Chondrocyte (in vitro differentiated cells): ENCODE measurements at regions not wholly inside any gene's neighbourhood (a gene's known extent, or its start where the extent isn't known, plus 50 kb on each side); places are given as distances from the start of the nearest gene placed in this dataset.

ENCODE experiments used
- DNase-seq: peaks from one replicate; pipeline ENCODE4 v3.0.0; 2021; ENCODE audit warnings: mixed read lengths, low spot score
- H3K27ac Mint-ChIP-seq: one replicate; pipeline ENCODE4 v1.8.0; 2021; ENCODE audit warnings: mild to moderate bottlenecking, moderate library complexity, mixed read lengths; ENCODE audit not compliant: unreplicated experiment
- H3K27me3 Mint-ChIP-seq: 2 replicates; pipeline ENCODE4 v1.8.0; 2021; ENCODE audit warnings: low read depth, mixed read lengths
- H3K36me3 Mint-ChIP-seq: 2 replicates; pipeline ENCODE4 v1.8.0; 2021; ENCODE audit warnings: low read depth, mixed read lengths
- H3K4me1 Mint-ChIP-seq: 2 replicates; pipeline ENCODE4 v1.8.0; 2021; ENCODE audit warnings: low read depth, mild to moderate bottlenecking, mixed read lengths
- H3K4me3 Mint-ChIP-seq: one replicate; pipeline ENCODE4 v1.8.0; 2021; ENCODE audit warnings: mild to moderate bottlenecking, moderate library complexity, mixed read lengths; ENCODE audit not compliant: unreplicated experiment
- H3K9me3 Mint-ChIP-seq: 2 replicates; pipeline ENCODE4 v1.8.0; 2021; ENCODE audit warnings: low read depth, mixed read lengths
- CTCF ChIP-seq: fragments of 200-600 bp; sonication (generic); IDR thresholded peaks from 2 replicates; pipeline ENCODE4 v1.5.0; 2021; ENCODE audit warnings: antibody characterized with exemption, mild to moderate bottlenecking, moderate library complexity

GRCh38 chr13:76351541-76352229 is 534.5 kb downstream of the KCTD12 start:
- Mint-ChIP-seq H3K4me1 (peaks cover 23% of the 10 kb centered on the region), H3K4me3 (no peak overlapping the region), H3K36me3 (no peaks in the 10 kb centered on the region), H3K27me3 (peaks cover 8% of the 10 kb centered on the region), H3K9me3 (no peaks in the 10 kb centered on the region), H3K27ac (no peak overlapping the region)
- DNase-seq, result no peak
- no peak for TF ChIP-seq CTCF

DNA sequence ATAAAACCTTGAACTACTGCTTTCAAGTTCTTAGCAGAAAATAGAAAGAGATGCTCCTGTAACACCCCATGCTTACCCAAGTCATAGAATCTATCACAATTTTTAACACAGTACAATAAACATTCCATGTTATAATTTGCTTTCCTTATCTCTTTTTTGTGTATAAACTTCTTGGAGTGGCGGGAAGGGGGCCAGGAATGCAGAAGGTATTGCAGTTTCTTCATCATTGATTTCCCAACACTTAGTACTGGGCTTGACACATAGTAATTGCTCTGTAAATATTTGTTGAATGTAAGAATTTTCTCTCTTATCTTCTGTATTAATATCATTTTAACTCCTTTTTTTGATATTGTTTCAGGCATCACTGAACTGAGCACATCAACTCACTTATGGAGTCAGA is 535.8 kb downstream of the KCTD12 start:
- Mint-ChIP-seq H3K27ac (no peak overlapping the region), H3K36me3 (peaks cover under 1% of the 10 kb centered on the region), H3K4me3 (no peak overlapping the region), H3K9me3 (peaks cover under 1% of the 10 kb centered on the region), H3K27me3 (peaks cover 9% of the 10 kb centered on the region), H3K4me1 (peaks cover 23% of the 10 kb centered on the region)
- TF ChIP-seq CTCF, result no peak
- DNase-seq, result no peak

DNA sequence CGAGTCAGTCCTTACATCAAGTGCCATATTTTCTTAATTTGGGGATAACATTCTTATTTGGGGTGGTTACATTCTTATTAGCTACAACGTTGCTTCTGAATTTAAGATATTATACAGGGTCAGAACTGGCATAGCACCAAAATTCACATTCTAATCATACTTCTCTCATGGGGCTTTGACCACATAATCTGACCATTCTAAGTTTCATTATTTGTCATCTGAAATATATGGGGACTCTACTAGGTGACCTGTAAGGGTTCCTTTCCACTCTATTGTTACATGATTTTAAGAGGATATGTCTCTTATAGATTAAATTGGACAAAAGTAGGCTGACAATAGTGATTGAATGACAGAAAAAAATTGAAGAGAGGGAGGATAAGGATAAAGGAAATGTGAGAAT is 536.5 kb downstream of the KCTD12 start:
- Mint-ChIP-seq H3K27me3 (peaks cover 12% of the 10 kb centered on the region), H3K36me3 (peaks cover 4% of the 10 kb centered on the region), H3K9me3 (peaks cover 5% of the 10 kb centered on the region), H3K4me3 (no peak overlapping the region), H3K4me1 (peaks cover 23% of the 10 kb centered on the region), H3K27ac (no peak overlapping the region)
- no peak for TF ChIP-seq CTCF
- no peak for DNase-seq

DNA sequence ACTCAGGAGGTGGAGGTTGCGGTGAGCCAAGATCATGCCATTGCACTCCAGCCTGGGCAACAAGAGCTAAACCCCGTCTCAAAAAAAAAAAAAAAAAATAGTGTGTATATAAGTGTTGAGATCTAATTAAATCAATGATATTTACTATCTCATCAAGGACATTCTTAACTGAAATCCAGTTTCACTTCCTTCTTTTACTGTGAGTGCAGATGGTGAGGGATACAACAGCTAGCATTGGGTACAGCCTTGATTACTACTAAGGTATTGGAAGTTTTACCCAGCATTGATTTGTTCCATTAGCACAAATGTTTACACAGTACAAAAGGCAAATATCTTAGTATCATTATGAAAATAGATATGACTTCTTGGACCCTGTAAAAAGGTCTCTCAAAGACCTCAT is 546.6 kb downstream of the KCTD12 start:
- Mint-ChIP-seq H3K9me3 (peaks cover 10% of the 10 kb centered on the region), H3K27ac (no peak overlapping the region), H3K4me1 (peaks cover 2% of the 10 kb centered on the region), H3K27me3 (peaks cover 9% of the 10 kb centered on the region), H3K36me3 (peaks cover 7% of the 10 kb centered on the region), H3K4me3 (no peak overlapping the region)
- TF ChIP-seq CTCF, result no peak
- DNase-seq, result no peak

GRCh38 chr13:76338003-76338402 is 548.2 kb downstream of the KCTD12 start:
- no peak for TF ChIP-seq CTCF
- DNase-seq, result no peak
- no peak overlapping the region for H3K27ac Mint-ChIP-seq
- no peak overlapping the region for H3K4me3 Mint-ChIP-seq
- no peaks in the 10 kb centered on the region for H3K9me3 Mint-ChIP-seq
- H3K36me3 Mint-ChIP-seq, result no peaks in the 10 kb centered on the region
- peaks cover 18% of the 10 kb centered on the region for H3K4me1 Mint-ChIP-seq
- H3K27me3 Mint-ChIP-seq, result peaks cover 8% of the 10 kb centered on the region
